ENCODE measurements at regions not wholly inside any gene's neighbourhood (a gene's known extent, or its start where the extent isn't known, plus 50 kb on each side); places are given as distances from the start of the nearest gene placed in this dataset.

GRCh38 chr9:95803197-95803596 is 72.3 kb upstream of the ERCC6L2 start:
- no peak for DNase-seq (ENCODE audit: low read depth)
- no peak overlapping the region for H3K4me3 ChIP-seq (ENCODE audit: low read depth, low read length)
- TF ChIP-seq CTCF (IDR thresholded peaks at IDR 0.05; ENCODE audit: insufficient read depth, low read depth, low read length, missing control alignments), result no peak

GRCh38 chr9:95801797-95802196 is 73.7 kb upstream of the ERCC6L2 start:
- DNase-seq (ENCODE audit: low read depth), result no peak
- no peak for TF ChIP-seq CTCF (IDR thresholded peaks at IDR 0.05; ENCODE audit: insufficient read depth, low read depth, low read length, missing control alignments)
- no peak overlapping the region for H3K4me3 ChIP-seq (ENCODE audit: low read depth, low read length)

- no peak overlapping the region for H3K4me3 ChIP-seq (ENCODE audit: low read depth, low read length)
- DNase-seq (ENCODE audit: low read depth), result no peak
- no peak for TF ChIP-seq CTCF (IDR thresholded peaks at IDR 0.05; ENCODE audit: insufficient read depth, low read depth, low read length, missing control alignments)
Measured at GRCh38 chr9:95796029-95796428, 79.5 kb upstream of the ERCC6L2 start.

- no peak overlapping the region for H3K4me3 ChIP-seq (ENCODE audit: low read depth, low read length)
Measured at GRCh38 chr9:95793924-95794828, 81.3 kb upstream of the ERCC6L2 start.

GRCh38 chr9:95791695-95792094 is 83.8 kb upstream of the ERCC6L2 start:
- no peak for DNase-seq (ENCODE audit: low read depth)
- H3K4me3 ChIP-seq (ENCODE audit: low read depth, low read length), result no peak overlapping the region
- TF ChIP-seq CTCF (IDR thresholded peaks at IDR 0.05; ENCODE audit: insufficient read depth, low read depth, low read length, missing control alignments), result no peak

More at GRCh38 chr9:95793924-95794828, 81.3 kb upstream of the ERCC6L2 start:
- DNase-seq (ENCODE audit: low read depth), result no peak
- no peak for TF ChIP-seq CTCF (IDR thresholded peaks at IDR 0.05; ENCODE audit: insufficient read depth, low read depth, low read length, missing control alignments)

- H3K4me3 ChIP-seq (ENCODE audit: low read depth, low read length), result no peak overlapping the region
- DNase-seq (ENCODE audit: low read depth), result no peak
- TF ChIP-seq CTCF (IDR thresholded peaks at IDR 0.05; ENCODE audit: insufficient read depth, low read depth, low read length, missing control alignments), result no peak
Measured at GRCh38 chr9:95791286-95791685, 84.2 kb upstream of the ERCC6L2 start.

All from GM12865 (cell line).